ENCODE measurements at regions not wholly inside any gene's neighbourhood (a gene's known extent, or its start where the extent isn't known, plus 50 kb on each side); places are given as distances from the start of the nearest gene placed in this dataset.

DNA sequence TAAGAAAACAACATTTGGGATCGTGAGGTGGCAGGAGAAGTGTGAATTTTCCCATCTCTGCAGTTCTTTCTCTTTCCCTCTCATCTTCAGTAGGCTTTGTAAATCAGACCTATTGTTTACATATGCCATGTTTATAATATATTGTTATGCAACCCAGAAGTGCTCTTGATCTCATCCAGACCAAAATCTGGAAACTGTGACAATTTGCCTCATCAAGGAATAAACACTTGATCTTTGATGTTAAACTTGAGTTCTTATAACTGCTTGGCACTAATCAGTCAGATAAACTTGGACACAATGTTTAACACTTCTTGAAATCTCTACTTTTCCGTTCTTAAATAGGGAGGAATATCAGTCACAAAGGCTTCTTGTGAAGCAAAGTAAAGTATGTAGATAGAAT, 384.7 kb downstream of the DMRT2 start:
- no peak for DNase-seq

DNA sequence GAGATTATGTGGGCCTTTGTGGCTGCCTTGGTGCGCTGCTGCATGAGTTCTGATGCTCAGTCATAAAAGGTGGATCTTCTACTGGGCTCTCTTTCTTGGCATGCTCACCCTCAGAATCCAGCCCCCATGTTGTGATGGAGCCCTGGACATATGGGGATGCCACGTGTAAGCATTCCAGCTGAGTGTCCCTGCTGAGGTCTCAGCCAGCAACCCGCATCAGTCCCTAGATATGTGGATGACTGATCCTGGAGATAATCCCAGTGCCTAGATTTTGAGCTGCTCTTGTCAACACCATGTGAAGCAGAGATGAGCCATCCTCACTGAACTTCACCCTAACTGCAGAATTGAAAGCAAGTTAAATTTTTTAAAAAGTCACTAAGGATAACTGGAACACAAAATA, 390.1 kb downstream of the DMRT2 start:
- no peak for DNase-seq

DNA sequence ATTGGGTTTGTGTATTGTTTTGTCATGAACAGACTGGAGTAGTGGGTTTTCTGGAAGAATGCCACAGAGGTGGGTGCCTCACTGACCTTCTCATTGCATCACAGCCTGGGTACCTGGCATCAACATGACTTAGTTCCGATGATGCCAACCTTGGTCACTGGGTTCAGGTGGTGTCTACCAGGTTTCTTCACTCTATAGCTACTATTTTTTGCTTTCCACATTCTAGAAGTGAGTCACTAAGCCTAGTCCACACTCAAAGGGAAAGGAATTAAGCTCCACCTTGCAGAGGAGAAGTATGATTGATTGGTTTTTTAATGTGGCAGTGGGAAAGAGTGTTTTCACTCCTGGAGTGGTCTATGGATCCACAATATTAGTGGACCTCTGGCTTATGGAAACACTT, 391.9 kb downstream of the DMRT2 start:
- DNase-seq, result no peak

DNA sequence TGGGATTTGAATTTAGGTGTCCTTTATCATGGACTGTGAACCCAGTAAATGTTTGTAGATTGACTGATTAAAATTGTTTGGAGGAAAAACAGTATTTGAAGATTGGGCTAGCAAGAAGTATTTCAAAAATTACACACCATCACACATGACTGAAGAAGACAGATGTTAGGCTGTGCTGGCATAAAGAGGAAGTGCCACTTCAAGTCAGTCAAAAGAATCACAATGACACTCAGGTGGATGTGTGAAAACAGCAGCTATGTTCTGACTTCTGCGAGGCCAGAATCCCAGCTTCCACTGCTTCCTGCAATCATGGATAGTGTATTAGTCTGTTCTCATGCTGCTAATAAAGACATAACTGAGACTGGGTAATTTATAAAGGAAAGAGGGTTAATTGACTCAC, 393.3 kb downstream of the DMRT2 start:
- peak in 1 of 3 experiments; percentile 3 for DNase-seq

DNA sequence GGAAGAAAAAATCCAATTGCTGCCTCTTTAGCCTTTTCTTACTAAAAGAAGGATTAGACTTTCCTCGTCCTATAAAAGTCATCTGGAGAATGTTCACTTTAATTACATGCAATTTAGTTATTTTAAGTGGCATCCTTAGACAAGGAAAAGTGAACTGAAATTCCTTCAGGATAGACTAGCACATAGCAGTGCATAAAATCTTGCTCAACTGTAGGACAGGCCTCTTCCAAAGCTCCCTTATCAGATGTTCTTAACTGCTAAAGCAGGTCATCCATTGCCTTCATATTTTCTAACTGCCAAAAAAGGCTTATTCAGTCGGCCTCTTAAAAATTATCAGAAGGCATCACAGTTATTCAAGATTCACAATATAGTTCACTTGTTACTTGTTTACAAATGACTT, 396.5 kb downstream of the DMRT2 start:
- DNase-seq, result no peak

DNA sequence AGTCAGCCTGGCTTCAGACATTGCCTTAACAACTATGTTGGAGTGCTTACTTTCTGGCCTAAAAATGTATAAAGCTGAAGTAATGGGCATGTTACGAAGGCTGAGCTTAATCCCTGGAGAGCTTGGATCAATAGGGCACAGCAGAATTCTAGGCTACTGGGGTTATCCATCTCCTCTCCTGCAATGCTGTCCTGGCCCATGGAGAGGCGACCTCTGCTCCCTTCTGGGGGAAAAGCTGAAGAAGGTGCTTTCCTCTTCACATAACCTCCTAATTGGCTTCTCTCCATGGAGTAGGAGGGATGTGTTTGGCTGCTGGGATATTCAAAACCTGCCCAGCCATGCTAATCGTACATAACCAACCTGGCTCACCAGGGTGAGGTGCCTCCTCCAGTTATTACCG, 403.5 kb downstream of the DMRT2 start:
- DNase-seq, result no peak

DNA sequence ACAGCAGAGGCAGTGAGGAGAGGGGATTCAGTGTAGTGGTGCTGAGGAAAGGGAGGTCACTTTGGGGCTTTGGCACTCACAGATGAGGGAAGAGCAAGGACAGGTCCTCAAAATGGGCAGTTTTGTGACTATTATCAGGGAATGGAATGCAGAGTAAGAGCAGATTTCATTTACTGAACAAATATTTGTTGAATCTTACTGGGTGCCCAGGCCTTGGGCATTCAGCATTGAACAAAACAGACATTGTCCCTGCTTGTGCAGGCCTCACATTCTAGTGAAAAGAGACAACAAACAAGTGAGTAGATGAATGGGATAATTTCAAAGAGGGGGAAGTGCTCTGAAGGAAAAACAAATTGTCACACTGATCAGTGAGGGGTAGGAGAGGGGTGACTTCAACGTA, 404.1 kb downstream of the DMRT2 start:
- no peak for DNase-seq

DNA sequence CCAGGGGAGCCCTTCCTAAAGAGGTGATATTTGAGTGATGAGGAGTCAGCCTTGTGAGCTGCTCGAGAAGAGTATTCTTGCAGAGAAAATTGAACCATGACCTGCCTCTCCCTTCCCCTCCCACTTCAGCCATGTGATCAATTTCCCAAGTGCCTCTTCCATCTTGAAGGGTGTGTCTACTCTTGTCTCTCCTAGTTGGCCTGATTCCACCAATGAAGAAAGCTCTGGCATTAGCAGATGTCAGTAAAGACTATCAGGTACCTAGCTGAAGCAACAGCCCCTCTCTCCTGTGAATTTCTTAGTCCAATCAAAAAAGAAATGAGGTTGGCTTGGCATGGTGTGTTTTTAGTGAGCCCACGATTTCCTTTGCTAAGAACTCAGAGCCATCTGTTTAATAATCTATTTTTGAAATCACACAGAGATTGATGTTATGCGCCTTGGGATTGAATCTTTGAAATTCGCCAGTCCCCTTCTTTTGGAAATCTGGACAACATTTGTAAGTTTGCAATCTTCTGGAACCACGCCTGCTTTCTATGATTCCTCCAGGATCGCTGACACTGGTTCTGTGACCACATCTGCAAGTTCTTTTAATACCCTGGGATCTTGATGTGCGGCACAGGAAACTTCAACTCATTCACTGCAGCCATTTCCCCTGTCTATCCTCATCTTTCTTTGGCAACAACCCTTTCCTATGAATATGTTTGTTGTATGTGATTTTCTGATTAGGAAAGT, 404.6 kb downstream of the DMRT2 start:
- DNase-seq, result peak in 1 of 3 experiments; percentile 16

DNA sequence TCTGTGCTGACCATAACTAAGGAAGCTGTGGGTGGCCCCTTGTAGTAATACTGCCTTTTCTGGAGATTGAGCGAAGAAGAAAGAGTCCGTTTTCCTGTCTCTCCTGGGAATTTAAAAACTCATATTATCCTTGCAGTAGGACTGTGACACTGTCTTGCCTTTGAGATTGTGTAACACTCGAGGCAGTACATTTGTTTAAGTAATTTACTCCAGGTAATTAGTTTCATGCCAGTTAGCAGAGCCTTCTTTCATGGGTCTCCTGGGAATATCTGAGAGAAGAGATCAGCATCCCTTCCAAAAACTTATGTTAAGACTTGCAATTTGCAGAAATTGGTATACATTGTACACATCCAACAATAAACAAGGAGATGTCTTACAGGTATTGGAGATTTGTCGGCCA, 405.6 kb downstream of the DMRT2 start:
- DNase-seq, result peak in 1 of 3 experiments; percentile 28

DNA sequence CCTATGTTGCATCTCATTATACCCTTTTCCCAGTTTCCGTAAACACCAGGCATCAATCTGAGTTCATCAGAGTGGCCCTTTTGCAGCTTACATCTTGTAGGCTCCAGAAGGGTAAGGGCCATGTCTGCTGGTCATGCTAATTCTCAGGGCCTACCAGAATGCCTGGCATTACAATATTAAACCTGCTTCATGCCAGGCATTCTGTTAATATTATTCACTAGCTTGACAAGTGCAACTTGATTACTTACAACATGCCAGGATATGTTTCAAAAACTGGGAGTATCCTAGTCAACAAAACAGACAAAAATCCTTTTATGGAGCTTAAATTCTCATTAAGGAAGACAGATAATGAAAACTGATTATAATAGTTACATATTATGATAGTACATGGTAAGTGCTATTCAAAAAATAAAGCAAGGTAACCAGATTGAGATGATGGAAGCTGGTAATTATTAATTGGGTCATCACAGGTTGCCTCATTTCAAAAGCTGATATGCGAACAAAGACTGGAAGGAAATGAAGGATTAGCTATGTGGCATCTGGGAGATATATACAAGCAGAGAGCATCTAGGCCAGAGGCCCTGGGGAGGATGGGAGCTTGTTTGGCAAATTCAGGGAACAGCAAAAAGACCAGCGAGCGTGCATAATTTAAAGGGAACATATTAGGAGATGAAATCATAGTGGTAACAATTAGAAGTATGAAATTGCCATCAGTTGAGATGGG, 406.3 kb downstream of the DMRT2 start:
- DNase-seq, result no peak

DNA sequence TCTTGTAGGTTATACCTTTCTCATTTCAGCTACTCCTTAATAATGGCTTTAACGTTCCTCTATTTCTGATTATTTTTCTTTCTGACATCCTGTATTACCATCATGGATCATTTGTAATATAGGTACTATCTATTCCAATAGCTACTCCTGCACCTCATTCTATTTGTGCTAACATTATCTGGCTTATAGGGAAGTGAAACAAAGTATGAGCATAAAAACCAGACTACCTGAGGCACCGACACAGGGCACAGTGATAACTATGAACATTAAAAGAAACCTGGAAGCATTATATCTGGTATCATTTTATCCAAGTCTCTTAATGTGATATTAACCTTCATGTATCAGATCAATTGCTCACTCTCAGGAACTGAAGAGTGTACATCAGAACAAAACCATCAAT, 407.3 kb downstream of the DMRT2 start:
- no peak for DNase-seq

DNA sequence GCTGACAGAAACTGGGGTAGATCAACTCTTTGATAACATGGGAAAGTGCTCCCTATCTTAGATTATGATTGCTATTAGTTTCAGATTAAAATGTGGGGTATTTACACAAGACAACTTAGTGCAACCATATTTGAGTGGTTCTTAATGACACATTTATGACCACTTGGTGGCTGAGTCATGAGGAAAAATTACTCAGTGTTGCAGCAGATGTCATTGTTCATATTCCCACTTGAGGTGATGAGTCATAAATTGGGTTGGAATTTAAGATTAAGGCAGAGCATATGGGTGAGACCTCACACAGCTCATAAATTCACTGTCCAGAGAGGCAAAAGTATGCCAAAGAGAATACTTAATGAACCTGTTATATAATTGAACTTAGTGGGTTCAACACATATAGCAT, 408.3 kb downstream of the DMRT2 start:
- DNase-seq, result peak in 2 of 3 experiments; percentile 16 to 46

DNA sequence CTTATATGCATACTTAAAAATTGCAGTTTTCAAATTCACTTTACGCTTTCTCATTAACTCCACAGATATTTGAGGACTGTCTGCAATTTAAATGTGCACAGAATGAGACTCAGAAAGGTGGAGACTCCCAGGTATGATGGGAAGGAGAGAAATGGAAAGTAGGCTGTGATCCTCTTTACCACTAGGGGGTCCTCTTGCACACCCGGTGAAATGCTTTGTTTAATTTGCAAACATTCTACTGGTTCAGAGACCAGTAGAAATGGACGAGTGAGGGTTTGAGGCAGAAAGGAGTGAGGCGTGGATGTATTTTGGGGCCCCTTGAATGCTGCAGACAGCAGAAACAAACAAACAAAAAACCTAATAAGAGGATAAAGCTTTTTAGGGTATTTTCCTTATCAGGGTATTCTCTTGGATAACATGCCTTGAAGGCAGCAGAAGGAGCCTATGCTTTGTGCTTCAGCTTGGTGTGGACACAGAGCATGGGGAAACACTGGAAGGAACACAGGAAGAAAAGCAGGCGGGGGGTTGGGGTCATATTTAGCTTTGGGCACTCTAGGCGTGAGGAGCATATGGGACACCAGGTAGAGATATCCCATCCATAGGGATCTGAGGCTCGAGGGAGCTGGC, 410.1 kb downstream of the DMRT2 start:
- DNase-seq, result peak in 1 of 3 experiments; percentile 45

DNA sequence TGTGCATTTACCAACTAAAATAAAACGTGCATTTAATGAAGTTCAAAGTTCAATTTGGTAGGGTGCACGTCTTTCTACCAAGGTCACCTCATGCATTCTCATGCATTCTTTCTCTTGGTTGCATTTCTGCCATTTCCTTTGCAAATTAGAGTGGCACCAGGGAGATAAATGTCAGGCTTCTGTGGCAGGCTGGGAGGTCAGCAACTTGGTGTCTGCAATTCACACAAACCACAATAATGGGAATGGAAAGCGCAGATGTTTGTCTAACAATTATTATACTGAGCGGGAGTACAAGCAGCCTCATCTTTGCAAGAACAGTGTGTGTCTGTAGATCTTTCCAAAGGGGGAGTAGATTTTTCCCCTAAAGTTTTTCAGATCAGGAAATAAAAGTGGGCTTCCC, 411.7 kb downstream of the DMRT2 start:
- no peak for DNase-seq

DNA sequence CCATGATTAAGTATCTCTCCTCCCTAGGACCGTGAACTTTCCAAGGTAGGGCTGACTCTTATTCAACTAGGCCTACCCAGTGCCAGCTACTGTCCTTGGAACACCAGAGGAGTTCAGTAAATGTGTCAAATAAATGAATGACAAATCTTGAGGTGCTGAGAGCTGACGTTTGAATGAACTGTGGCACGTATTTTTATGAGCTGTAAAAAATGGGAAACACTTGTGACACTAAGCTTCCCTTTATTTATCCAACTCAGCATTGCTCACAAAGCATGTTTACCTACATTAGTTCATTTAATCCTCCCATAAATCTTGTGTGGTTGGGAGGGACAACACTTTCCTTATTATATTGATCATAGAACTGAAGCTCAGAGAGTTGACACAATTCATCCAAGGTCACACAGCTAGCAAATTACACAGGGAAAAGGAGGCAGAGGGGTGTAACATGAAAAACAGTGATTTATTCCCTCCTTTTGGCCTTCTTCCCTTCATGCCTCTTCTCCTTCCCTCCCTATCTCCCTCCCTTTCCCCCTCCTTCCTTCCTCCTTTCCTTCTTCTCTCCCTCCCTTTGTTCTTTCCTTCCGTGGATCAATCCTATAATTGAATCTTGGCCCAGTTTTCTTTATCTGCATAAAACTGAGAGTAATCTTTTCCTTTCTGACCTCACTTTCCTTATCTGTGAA, 412.6 kb downstream of the DMRT2 start:
- no peak for DNase-seq

DNA sequence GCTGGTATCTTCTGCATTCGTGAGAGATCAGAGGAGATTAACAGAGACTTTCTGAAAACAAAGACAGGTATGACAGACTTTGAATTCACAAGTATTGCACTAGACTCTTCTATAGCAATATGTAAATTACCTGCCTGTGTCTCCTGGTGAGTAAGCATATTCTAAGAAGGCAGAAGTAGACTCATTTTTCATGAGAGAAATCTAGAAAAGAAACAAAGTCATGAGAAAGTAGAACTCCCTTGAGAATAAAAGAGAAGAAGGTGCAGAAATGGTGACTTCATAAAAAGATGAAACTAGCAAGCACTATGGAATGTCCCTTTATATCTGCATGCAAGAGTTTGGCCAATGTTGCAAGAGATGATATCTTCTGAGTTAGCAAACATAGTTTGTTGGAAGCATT, 419.8 kb downstream of the DMRT2 start:
- DNase-seq, result no peak

DNA sequence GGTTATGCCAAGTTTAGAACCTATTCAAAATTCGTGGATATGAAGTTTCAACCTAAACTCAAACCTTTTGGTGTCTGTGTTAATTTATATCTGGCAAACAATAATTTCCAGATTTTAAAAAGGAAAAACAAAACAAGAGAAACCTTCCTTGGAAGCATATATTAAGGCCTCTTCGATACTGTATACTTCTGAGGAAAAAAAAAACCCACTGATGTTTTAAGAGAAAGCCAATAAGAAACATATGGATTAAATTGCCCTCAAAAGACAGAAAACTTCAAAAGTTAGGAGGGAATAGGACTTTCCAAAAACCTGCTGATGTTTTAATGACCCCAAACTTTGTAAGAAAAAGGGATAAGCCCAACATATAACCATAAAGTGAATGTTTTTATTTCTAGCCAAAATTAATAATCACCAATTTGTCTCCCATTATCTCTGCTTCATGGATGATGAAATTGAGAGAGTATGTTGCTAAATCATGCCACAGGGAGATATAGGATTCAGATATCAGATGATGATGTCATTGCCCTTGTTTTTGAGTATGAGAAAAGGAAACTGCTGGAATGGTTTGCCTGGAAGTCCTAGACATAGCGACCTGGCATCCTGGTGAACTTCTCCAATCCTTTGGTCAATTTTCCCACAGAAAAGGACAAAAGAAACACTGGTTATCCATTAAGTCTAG, 423.9 kb downstream of the DMRT2 start:
- DNase-seq, result no peak

DNA sequence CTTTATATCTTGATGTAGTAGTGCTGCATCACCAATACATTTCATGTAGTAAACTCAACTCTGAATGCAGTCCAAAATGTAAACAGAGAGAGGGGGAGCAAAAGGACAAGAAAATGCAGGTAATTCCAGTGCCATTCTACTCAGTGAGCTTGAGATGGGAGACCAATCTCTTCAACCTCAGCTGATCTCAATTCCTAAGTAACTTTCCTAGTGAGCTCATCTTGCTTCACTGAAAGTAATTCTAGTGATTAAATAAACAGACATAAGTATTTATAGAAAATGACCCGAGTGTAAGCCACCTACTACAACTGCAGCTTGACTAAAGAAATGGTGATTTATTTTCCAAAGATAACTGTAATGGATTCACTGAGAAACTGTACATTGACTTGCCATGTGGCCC, 424.5 kb downstream of the DMRT2 start:
- no peak for DNase-seq

DNA sequence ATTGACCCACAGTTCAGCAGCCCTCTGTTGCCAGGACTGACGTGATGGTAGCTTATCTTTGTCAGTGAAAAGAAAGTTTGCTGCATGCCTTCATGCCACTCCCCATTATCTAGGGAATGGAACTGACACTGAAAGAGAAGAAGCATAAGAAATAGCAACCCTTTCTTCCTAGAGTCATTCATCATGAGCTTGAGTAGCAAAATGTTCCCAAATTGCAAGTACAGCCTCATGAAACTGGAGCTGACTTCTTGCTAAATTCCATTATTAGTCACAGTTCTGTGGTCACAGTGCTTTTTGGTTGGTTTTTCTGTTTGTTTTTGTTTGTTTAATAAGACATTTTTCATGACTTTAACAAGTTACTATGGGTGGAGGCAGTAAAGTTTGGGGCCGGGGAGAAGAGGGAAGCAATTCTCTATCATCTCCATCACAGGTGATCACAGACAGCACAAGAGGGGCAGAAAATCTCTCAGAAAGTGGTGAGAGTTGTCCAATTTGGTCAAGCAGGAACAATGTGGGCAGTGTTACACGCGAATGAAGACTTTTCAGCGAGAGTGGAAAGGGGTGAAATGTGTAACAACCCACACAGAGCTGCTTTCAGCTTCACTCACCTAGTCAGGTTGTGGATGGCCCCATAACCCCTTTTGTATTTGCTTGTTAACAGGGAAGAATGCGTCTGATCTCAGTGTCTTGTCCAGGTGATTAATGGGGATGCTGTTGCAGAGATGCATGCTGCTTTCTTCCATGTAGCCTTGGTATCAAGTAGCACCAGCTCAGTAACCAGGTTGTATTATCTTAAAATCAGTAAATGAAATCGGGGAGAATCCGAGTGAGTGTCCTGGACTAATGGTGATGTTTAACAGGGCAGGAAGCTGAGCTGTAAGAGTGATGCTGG, 440.4 kb downstream of the DMRT2 start:
- DNase-seq, result no peak

DNA sequence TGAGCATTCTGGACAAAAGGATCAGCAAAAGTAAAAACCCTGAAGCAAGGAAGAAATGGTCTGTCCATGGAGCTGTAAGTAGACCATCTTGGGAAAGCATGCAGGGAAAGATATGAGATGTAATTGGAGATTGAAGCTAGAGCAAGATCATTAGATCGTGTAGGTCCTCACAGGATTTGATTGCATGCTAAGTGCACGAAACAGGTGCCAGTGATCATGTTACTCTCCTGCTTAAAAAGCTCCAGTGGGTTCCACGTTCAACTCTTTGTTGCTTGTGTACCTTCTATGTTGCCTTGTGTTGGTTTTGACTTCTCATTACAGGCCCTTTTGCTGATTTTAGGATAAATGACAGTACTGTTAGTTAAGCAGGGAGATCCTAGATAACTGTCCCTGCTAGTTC, 442.0 kb downstream of the DMRT2 start:
- DNase-seq, result no peak

DNA sequence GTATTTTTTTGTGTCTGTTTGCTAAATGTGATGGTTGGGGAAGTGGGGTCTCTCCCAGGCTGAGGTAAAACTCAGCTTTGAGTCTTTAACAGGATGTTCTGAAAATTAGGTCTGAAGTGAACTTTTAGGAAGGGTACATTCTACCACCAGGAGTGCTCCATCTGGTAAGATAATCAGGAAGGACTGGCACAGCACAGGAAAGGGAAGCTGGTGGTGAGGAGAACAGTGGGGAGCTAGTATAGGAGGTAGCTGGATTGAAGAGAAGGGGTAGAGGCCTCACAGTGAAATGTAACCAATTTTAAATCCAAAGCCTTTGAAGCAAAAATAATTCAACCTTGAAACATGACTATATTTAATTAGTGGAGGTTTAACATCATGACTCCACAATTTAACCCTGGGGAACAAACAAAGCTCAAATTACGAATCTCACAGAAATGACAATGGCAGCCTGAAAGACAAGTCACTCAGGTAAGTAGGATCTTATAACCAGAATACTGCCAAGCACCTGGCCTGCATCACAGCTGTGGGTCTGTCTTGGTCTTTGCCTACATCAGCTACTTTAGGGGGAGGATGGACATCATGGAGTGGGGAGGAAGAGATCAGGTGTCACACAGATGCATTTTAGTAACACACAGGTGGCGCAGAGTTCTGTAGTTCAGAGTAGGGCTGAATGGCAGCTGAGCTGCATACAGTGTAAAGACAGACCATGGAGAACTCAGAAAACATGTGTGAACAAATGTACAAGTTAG, 445.3 kb downstream of the DMRT2 start:
- peak in 1 of 3 experiments; percentile 87 for DNase-seq
